ENCODE measurements at regions not wholly inside any gene's neighbourhood (a gene's known extent, or its start where the extent isn't known, plus 50 kb on each side); places are given as distances from the start of the nearest gene placed in this dataset.
"Not testable (repeated sequence)": the region's sequence is repeated elsewhere in the genome, so short reads cannot be mapped to it uniquely, and the experiment has no call there.

GRCh38 chr15:77901921-77902750 lies 175.4 kb downstream of the TBC1D2B start:
- no peaks in the 10 kb centered on the region for H3K4me1 ChIP-seq (ENCODE audit: control insufficient read depth, insufficient read depth, low read length, poor library complexity, severe bottlenecking)
- no peaks in the 10 kb centered on the region for H3K36me3 ChIP-seq (ENCODE audit: control insufficient read depth, insufficient read depth, low read length)
- H3K4me3 ChIP-seq (ENCODE audit: extremely low read depth, insufficient read depth, low read length, poor library complexity, severe bottlenecking), result no peak overlapping the region
- no peaks in the 10 kb centered on the region for H3K9me3 ChIP-seq (ENCODE audit: control insufficient read depth, low read length)
- 71 to 79% methylated on average over 7 to 10 of the region's 13 CpGs for WGBS, 2 experiments (ENCODE audit: insufficient coverage in 2 of 2)
- no peak overlapping the region for H3K27ac ChIP-seq (ENCODE audit: low read depth, low read length, severe bottlenecking)

GRCh38 chr15:77901251-77901881 lies 176.1 kb downstream of the TBC1D2B start:
- Histone ChIP-seq H3K4me3 (ENCODE audit: extremely low read depth, insufficient read depth, low read length, poor library complexity, severe bottlenecking) (no peak overlapping the region), H3K27ac (ENCODE audit: low read depth, low read length, severe bottlenecking) (no peak overlapping the region), H3K36me3 (ENCODE audit: control insufficient read depth, insufficient read depth, low read length) (no peaks in the 10 kb centered on the region), H3K4me1 (ENCODE audit: control insufficient read depth, insufficient read depth, low read length, poor library complexity, severe bottlenecking) (no peaks in the 10 kb centered on the region), H3K9me3 (ENCODE audit: control insufficient read depth, low read length) (no peaks in the 10 kb centered on the region)
- 87 to 93% methylated on average over 12 to 15 of the region's 18 CpGs for WGBS, 2 experiments (ENCODE audit: insufficient coverage in 2 of 2)

- H3K4me1 ChIP-seq (ENCODE audit: control insufficient read depth, insufficient read depth, low read length, poor library complexity, severe bottlenecking); H3K36me3 ChIP-seq (ENCODE audit: control insufficient read depth, insufficient read depth, low read length); H3K9me3 ChIP-seq (ENCODE audit: control insufficient read depth, low read length); H3K4me3 ChIP-seq (ENCODE audit: extremely low read depth, insufficient read depth, low read length, poor library complexity, severe bottlenecking); H3K27ac ChIP-seq (ENCODE audit: low read depth, low read length, severe bottlenecking): not testable (repeated sequence)
- WGBS, 2 experiments (ENCODE audit: insufficient coverage in 2 of 2), result 52 to 60% methylated on average over 8 to 13 of the region's 24 CpGs
Measured at GRCh38 chr15:77900331-77900963, 177.1 kb downstream of the TBC1D2B start.

GRCh38 chr15:77899776-77900175 lies 177.7 kb downstream of the TBC1D2B start:
- WGBS, 2 experiments (ENCODE audit: insufficient coverage in 2 of 2), result 40 to 83% methylated on average over 1 to 2 of the region's 8 CpGs
- H3K4me3 ChIP-seq (ENCODE audit: extremely low read depth, insufficient read depth, low read length, poor library complexity, severe bottlenecking); H3K36me3 ChIP-seq (ENCODE audit: control insufficient read depth, insufficient read depth, low read length); H3K27ac ChIP-seq (ENCODE audit: low read depth, low read length, severe bottlenecking); H3K9me3 ChIP-seq (ENCODE audit: control insufficient read depth, low read length); H3K4me1 ChIP-seq (ENCODE audit: control insufficient read depth, insufficient read depth, low read length, poor library complexity, severe bottlenecking): not testable (repeated sequence)

- H3K4me1 ChIP-seq (ENCODE audit: control insufficient read depth, insufficient read depth, low read length, poor library complexity, severe bottlenecking), result no peaks in the 10 kb centered on the region
- no peaks in the 10 kb centered on the region for H3K9me3 ChIP-seq (ENCODE audit: control insufficient read depth, low read length)
- no peak overlapping the region for H3K4me3 ChIP-seq (ENCODE audit: extremely low read depth, insufficient read depth, low read length, poor library complexity, severe bottlenecking)
- no peaks in the 10 kb centered on the region for H3K36me3 ChIP-seq (ENCODE audit: control insufficient read depth, insufficient read depth, low read length)
- no peak overlapping the region for H3K27ac ChIP-seq (ENCODE audit: low read depth, low read length, severe bottlenecking)
- WGBS, 2 experiments (ENCODE audit: insufficient coverage in 2 of 2), result 90 to 92% methylated on average over 29 to 34 of the region's 34 CpGs
Measured at GRCh38 chr15:77898811-77899730, 178.4 kb downstream of the TBC1D2B start.

GRCh38 chr15:77897896-77898406 lies 179.6 kb downstream of the TBC1D2B start:
- Histone ChIP-seq H3K36me3 (ENCODE audit: control insufficient read depth, insufficient read depth, low read length) (no peaks in the 10 kb centered on the region), H3K4me1 (ENCODE audit: control insufficient read depth, insufficient read depth, low read length, poor library complexity, severe bottlenecking) (no peaks in the 10 kb centered on the region), H3K9me3 (ENCODE audit: control insufficient read depth, low read length) (no peaks in the 10 kb centered on the region), H3K4me3 (ENCODE audit: extremely low read depth, insufficient read depth, low read length, poor library complexity, severe bottlenecking) (no peak overlapping the region), H3K27ac (ENCODE audit: low read depth, low read length, severe bottlenecking) (no peak overlapping the region)
- 90 to 97% methylated on average over 12 of the region's 12 CpGs for WGBS, 2 experiments (ENCODE audit: insufficient coverage in 2 of 2)

GRCh38 chr15:77897113-77897895 lies 180.2 kb downstream of the TBC1D2B start:
- WGBS, 2 experiments (ENCODE audit: insufficient coverage in 2 of 2), result 93 to 94% methylated on average over 33 to 34 of the region's 37 CpGs
- H3K9me3 ChIP-seq (ENCODE audit: control insufficient read depth, low read length); H3K36me3 ChIP-seq (ENCODE audit: control insufficient read depth, insufficient read depth, low read length); H3K27ac ChIP-seq (ENCODE audit: low read depth, low read length, severe bottlenecking); H3K4me3 ChIP-seq (ENCODE audit: extremely low read depth, insufficient read depth, low read length, poor library complexity, severe bottlenecking); H3K4me1 ChIP-seq (ENCODE audit: control insufficient read depth, insufficient read depth, low read length, poor library complexity, severe bottlenecking): not testable (repeated sequence)

GRCh38 chr15:77896147-77897112 lies 181.1 kb downstream of the TBC1D2B start:
- not testable (repeated sequence) for H3K9me3 ChIP-seq (ENCODE audit: control insufficient read depth, low read length); H3K27ac ChIP-seq (ENCODE audit: low read depth, low read length, severe bottlenecking); H3K4me1 ChIP-seq (ENCODE audit: control insufficient read depth, insufficient read depth, low read length, poor library complexity, severe bottlenecking); H3K4me3 ChIP-seq (ENCODE audit: extremely low read depth, insufficient read depth, low read length, poor library complexity, severe bottlenecking); H3K36me3 ChIP-seq (ENCODE audit: control insufficient read depth, insufficient read depth, low read length)
- WGBS, 2 experiments (ENCODE audit: insufficient coverage in 2 of 2), result 86 to 89% methylated on average over 11 to 14 of the region's 32 CpGs

- peaks cover 9% of the 10 kb centered on the region for H3K4me1 ChIP-seq (ENCODE audit: control insufficient read depth, insufficient read depth, low read length, poor library complexity, severe bottlenecking)
- no peak overlapping the region for H3K4me3 ChIP-seq (ENCODE audit: extremely low read depth, insufficient read depth, low read length, poor library complexity, severe bottlenecking)
- H3K27ac ChIP-seq (ENCODE audit: low read depth, low read length, severe bottlenecking), result no peak overlapping the region
- H3K36me3 ChIP-seq (ENCODE audit: control insufficient read depth, insufficient read depth, low read length), result no peaks in the 10 kb centered on the region
- H3K9me3 ChIP-seq (ENCODE audit: control insufficient read depth, low read length), result no peaks in the 10 kb centered on the region
- WGBS, 2 experiments (ENCODE audit: insufficient coverage in 2 of 2), result 88 to 100% methylated on average over 2 of the region's 3 CpGs
Measured at GRCh38 chr15:77895742-77896141, 181.8 kb downstream of the TBC1D2B start.

Data from mesodermal cell (in vitro differentiated cells).